DND-41 (cell line): ENCODE measurements at regions not wholly inside any gene's neighbourhood (a gene's known extent, or its start where the extent isn't known, plus 50 kb on each side); places are given as distances from the start of the nearest gene placed in this dataset.
"Not testable (repeated sequence)": the region's sequence is repeated elsewhere in the genome, so short reads cannot be mapped to it uniquely, and the experiment has no call there.

Experiments
- ATAC-seq: fragments of 200-7000 bp; cut with Tn5 transposase; 3 replicates; pipeline ENCODE4 v1.9.1; 2021; ENCODE audit warnings: low read depth; ENCODE audit not compliant: insufficient read depth
- DNase-seq: peaks from one replicate; pipeline ENCODE4 v3.0.0-alpha.2; 2020
- H2AFZ ChIP-seq: 2 replicates; pipeline ENCODE4 v1.6.0; 2012; ENCODE audit warnings: low read depth, low read length
- H3K27ac ChIP-seq: 2 replicates; pipeline ENCODE4 v1.5.1; 2012; ENCODE audit warnings: low read length, inconsistent platforms
- H3K27me3 ChIP-seq: fragments of 200-600 bp; sonication (generic); 2 replicates; pipeline ENCODE4 v1.6.0; 2012; ENCODE audit warnings: low read length, mild to moderate bottlenecking, inconsistent platforms; ENCODE audit not compliant: insufficient read depth, poor library complexity
- H3K36me3 ChIP-seq: 2 replicates; pipeline ENCODE4 v1.5.1; 2012; ENCODE audit warnings: low read length, inconsistent platforms; ENCODE audit not compliant: insufficient read depth
- H3K4me1 ChIP-seq: 2 replicates; pipeline ENCODE4 v1.5.1; 2012; ENCODE audit warnings: mild to moderate bottlenecking, low read length; ENCODE audit not compliant: insufficient read depth
- H3K4me2 ChIP-seq: 2 replicates; pipeline ENCODE4 v1.6.0; 2012; ENCODE audit warnings: mild to moderate bottlenecking, moderate library complexity, low read length, inconsistent platforms; ENCODE audit not compliant: insufficient read depth
- H3K4me3 ChIP-seq, 2 experiments: fragments of 200-600 bp in 1 of 2; shearing (Covaris generic) in 1 of 2; 2 replicates each; pipeline ENCODE4 v1.5.1; 2012 to 2016; ENCODE audit warnings: inconsistent platforms in 2 of 2, low read length in 2 of 2, mild to moderate bottlenecking in 2 of 2, low read depth in 1 of 2, moderate library complexity in 1 of 2
- H3K79me2 ChIP-seq: 2 replicates; pipeline ENCODE4 v1.6.0; 2012; ENCODE audit warnings: low read length, inconsistent platforms; ENCODE audit not compliant: insufficient read depth
- H3K9ac ChIP-seq: 2 replicates; pipeline ENCODE4 v1.6.0; 2012; ENCODE audit warnings: low read depth, mild to moderate bottlenecking, inconsistent platforms, low read length, moderate library complexity
- H3K9me3 ChIP-seq: 2 replicates; pipeline ENCODE4 v1.5.1; 2012; ENCODE audit warnings: low read length, moderate library complexity, mild to moderate bottlenecking, inconsistent platforms; ENCODE audit not compliant: insufficient read depth, severe bottlenecking
- H4K20me1 ChIP-seq: 2 replicates; pipeline ENCODE4 v1.6.0; 2012; ENCODE audit warnings: low read length; ENCODE audit not compliant: insufficient read depth
- CTCF ChIP-seq: IDR thresholded peaks from 2 replicates; pipeline ENCODE4 v1.5.1; 2012; ENCODE audit warnings: borderline replicate concordance, low read length, moderate library complexity, mild to moderate bottlenecking; ENCODE audit not compliant: poor library complexity, severe bottlenecking; ENCODE audit errors: extremely low read depth
- EZH2 ChIP-seq: IDR thresholded peaks from 3 replicates; pipeline ENCODE4 v1.6.1; 2012; ENCODE audit warnings: borderline replicate concordance, low read depth, mild to moderate bottlenecking, moderate library complexity, low read length, inconsistent platforms; ENCODE audit not compliant: severe bottlenecking

- Histone ChIP-seq H3K9ac (no peak overlapping the region), H3K9me3 (no peaks in the 10 kb centered on the region), H4K20me1 (no peaks in the 10 kb centered on the region), H3K4me3 (no peak overlapping the region), H3K27ac (no peak overlapping the region), H3K27me3 (no peaks in the 10 kb centered on the region), H3K4me2 (no peak overlapping the region), H2AFZ (no peak overlapping the region), H3K79me2 (no peaks in the 10 kb centered on the region), H3K36me3 (no peaks in the 10 kb centered on the region), H3K4me1 (no peaks in the 10 kb centered on the region)
- no peak for ATAC-seq
- no peak for DNase-seq
- no peak for TF ChIP-seq EZH2
- TF ChIP-seq CTCF: no peak
Observed at GRCh38 chr11:90698238-90698637, 475.4 kb upstream of the CHORDC1 start.

- not testable (repeated sequence) for ATAC-seq, H3K9ac ChIP-seq, H4K20me1 ChIP-seq, H3K27ac ChIP-seq, H3K27me3 ChIP-seq, H3K4me3 ChIP-seq, H2AFZ ChIP-seq, DNase-seq, H3K79me2 ChIP-seq, H3K9me3 ChIP-seq, H3K4me2 ChIP-seq, H3K36me3 ChIP-seq, H3K4me1 ChIP-seq
Observed at GRCh38 chr11:90675496-90675895, 452.6 kb upstream of the CHORDC1 start.

- no peak overlapping the region for H3K4me3 ChIP-seq
- no peak overlapping the region for H3K9ac ChIP-seq
- H3K36me3 ChIP-seq: no peaks in the 10 kb centered on the region
- ATAC-seq (no peak), DNase-seq (no peak)
- no peak overlapping the region for H3K27ac ChIP-seq
- H3K4me2 ChIP-seq: no peak overlapping the region
- no peaks in the 10 kb centered on the region for H3K4me1 ChIP-seq
- TF ChIP-seq EZH2 (no peak), CTCF (no peak)
- no peaks in the 10 kb centered on the region for H3K9me3 ChIP-seq
- H2AFZ ChIP-seq: no peak overlapping the region
- H4K20me1 ChIP-seq: no peaks in the 10 kb centered on the region
- no peaks in the 10 kb centered on the region for H3K79me2 ChIP-seq
- H3K27me3 ChIP-seq: no peaks in the 10 kb centered on the region
Observed at GRCh38 chr11:90669094-90669493, 446.2 kb upstream of the CHORDC1 start.

- Histone ChIP-seq H3K79me2 (no peaks in the 10 kb centered on the region), H4K20me1 (no peaks in the 10 kb centered on the region), H3K27me3 (no peaks in the 10 kb centered on the region), H2AFZ (no peak overlapping the region), H3K27ac (no peak overlapping the region), H3K4me3 (no peak overlapping the region), H3K4me2 (no peak overlapping the region), H3K9me3 (no peaks in the 10 kb centered on the region), H3K9ac (no peak overlapping the region), H3K36me3 (no peaks in the 10 kb centered on the region), H3K4me1 (no peaks in the 10 kb centered on the region)
- no peak for DNase-seq
- no peak for ATAC-seq
- TF ChIP-seq CTCF (no peak), EZH2 (no peak)
Observed at GRCh38 chr11:90668502-90668901, 445.7 kb upstream of the CHORDC1 start.
